ENCODE measurements at regions not wholly inside any gene's neighbourhood (a gene's known extent, or its start where the extent isn't known, plus 50 kb on each side); places are given as distances from the start of the nearest gene placed in this dataset.
A peak's percentile ranks its signal among the peaks of the same experiment; 100 is the strongest.
"Not testable (repeated sequence)": the region's sequence is repeated elsewhere in the genome, so short reads cannot be mapped to it uniquely, and the experiment has no call there.

DNA sequence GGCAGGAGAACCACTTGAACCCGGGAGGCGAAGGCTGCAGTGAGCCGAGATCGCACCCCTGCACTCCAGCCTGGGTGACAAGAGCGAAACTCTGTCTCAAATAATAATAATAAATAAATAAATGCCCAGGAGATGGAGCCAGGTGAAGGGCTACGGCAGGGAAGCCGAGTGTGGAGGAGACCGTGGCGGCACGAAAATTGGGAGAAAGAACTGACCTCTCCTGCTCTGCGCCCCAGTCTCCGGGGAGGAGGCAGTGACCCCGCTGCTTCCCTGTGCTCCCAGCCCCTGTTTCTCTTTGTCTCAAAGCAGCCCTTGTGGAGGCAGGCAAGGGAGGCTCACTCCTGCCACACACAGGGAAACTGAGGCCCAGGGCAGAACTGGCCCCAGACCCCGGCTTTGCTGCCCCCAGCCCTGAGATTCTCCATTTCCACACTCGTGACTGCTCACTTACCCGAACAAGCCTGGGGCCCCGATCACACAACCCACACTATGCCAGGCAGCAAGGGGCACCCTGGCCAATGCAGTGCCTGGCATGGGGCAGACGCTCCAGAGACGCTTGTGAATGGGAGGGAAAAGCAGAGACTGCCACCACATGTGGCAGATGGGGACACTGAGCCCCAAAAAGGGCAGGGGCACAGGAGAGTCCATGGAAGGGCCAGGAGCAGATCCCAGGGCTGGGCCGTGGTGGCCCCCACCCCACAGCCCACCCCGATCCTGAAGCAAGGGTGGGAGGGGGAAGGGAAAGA is 80.4 kb upstream of the PRR5 start:
- Histone ChIP-seq H3K4me3 (replicated peaks in 1 of 3) (no peak overlapping the region), H3K27me3 (no peaks in the 10 kb centered on the region), H3K36me3 (no peaks in the 10 kb centered on the region), H3K4me1 (peaks cover 0 to 3% of the 10 kb centered on the region in 2 donors), H3K27ac (no peak overlapping the region), H3K9me3 (no peaks in the 10 kb centered on the region)
- intact Hi-C loops (cut with DNase I) = loop anchor here (10.0 kb wide), 1 partner anchor 57 kb away; no protein-coding TSS in a partner anchor
- WGBS, 2 donors = 85 to 86% methylated on average over 20 to 21 of the region's 21 CpGs
- no peak for DNase-seq
- no peak for TF ChIP-seq POLR2A (IDR thresholded peaks at IDR 0.05)
- TF ChIP-seq CTCF (IDR thresholded peaks at IDR 0.05) = no peak

- TF ChIP-seq CTCF (IDR thresholded peaks at IDR 0.05) (no peak), POLR2A (IDR thresholded peaks at IDR 0.05) (no peak)
- Histone ChIP-seq H3K4me3 (replicated peaks in 1 of 3) (no peak overlapping the region), H3K36me3 (no peaks in the 10 kb centered on the region), H3K9me3 (no peaks in the 10 kb centered on the region), H3K4me1 (no peaks in the 10 kb centered on the region), H3K27ac (no peak overlapping the region), H3K27me3 (no peaks in the 10 kb centered on the region)
- 30 to 68% methylated on average over 2 to 12 of the region's 13 CpGs for WGBS, 2 donors
- no peak for DNase-seq
- intact Hi-C loops (cut with DNase I) = loop anchor here (10.0 kb wide), 1 partner anchor 56 kb away; no protein-coding TSS in a partner anchor
These were observed 81.2 kb upstream of the PRR5 start for GRCh38 chr22:44620841-44621257.

GRCh38 chr22:44620129-44620840 is 81.7 kb upstream of the PRR5 start:
- no peak overlapping the region for H3K4me3 ChIP-seq (replicated peaks in 1 of 3)
- WGBS, 2 donors = 24 to 25% methylated on average over 11 to 29 of the region's 48 CpGs
- no peaks in the 10 kb centered on the region for H3K36me3 ChIP-seq
- H3K4me1 ChIP-seq = no peaks in the 10 kb centered on the region
- DNase-seq = peak; percentile 37 to 54
- intact Hi-C loops (cut with DNase I) = loop anchor here (10.0 kb wide), 1 partner anchor 55 kb away; no protein-coding TSS in a partner anchor
- TF ChIP-seq CTCF (IDR thresholded peaks at IDR 0.05) = no peak
- no peak for TF ChIP-seq POLR2A (IDR thresholded peaks at IDR 0.05)
- H3K9me3 ChIP-seq = no peaks in the 10 kb centered on the region
- H3K27me3 ChIP-seq = no peaks in the 10 kb centered on the region
- no peak overlapping the region for H3K27ac ChIP-seq

DNA sequence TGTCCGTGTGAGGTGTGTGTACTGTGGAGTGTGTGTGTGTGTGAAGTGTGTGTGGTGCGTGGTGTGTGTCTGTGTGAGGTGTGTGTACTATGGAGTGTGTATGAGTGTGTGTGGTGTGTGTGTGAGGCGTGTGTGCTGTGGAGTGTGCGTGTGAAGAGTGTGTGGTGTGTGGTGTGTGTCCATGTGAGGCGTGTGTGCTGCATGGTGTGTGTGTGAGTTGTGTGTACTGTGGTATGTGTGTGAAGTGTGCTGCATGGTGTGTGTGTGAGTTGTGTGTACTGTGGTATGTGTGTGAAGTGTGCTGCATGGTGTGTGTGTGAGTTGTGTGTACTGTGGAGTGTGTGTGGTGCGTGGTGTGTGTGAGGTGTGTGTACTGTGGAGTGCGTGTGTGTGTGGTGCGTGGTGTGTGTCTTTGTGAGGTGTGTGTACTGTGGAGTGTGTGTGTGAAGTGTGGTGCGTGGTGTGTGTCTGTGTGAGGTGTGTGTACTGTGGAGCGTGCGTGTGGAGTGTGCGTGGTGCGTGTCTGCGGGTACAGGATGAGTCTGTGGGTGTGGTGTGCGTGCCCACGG is 82.4 kb upstream of the PRR5 start:
- intact Hi-C loops (cut with DNase I) = loop anchor here (5.0 to 10.0 kb wide), 2 partner anchors 55 to 622 kb away; no protein-coding TSS in a partner anchor
- H3K27me3 ChIP-seq; H3K9me3 ChIP-seq; H3K4me3 ChIP-seq (replicated peaks in 1 of 3); H3K36me3 ChIP-seq; H3K27ac ChIP-seq; H3K4me1 ChIP-seq; DNase-seq: not testable (repeated sequence)
- 70 to 80% methylated on average over 15 to 16 of the region's 16 CpGs for WGBS, 2 donors

- H3K4me1 ChIP-seq; H3K27ac ChIP-seq; H3K9me3 ChIP-seq; H3K27me3 ChIP-seq; H3K4me3 ChIP-seq (replicated peaks in 1 of 3); H3K36me3 ChIP-seq; DNase-seq: not testable (repeated sequence)
- WGBS, 2 donors = 87 to 92% methylated on average over 6 of the region's 6 CpGs
- intact Hi-C loops (cut with DNase I) = loop anchor here (5.0 kb wide), 1 partner anchor 622 kb away; no protein-coding TSS in a partner anchor
These were observed 83.1 kb upstream of the PRR5 start for GRCh38 chr22:44618910-44619309.
